MV-4-11 (cell line): ENCODE measurements at regions not wholly inside any gene's neighbourhood (a gene's known extent, or its start where the extent isn't known, plus 50 kb on each side); places are given as distances from the start of the nearest gene placed in this dataset.
"Not testable (repeated sequence)": the region's sequence is repeated elsewhere in the genome, so short reads cannot be mapped to it uniquely, and the experiment has no call there.

Source experiments
- DNase-seq: peaks from one replicate; lab custom pipeline; 2025; lab: John Stamatoyannopoulos, UW

- DNase-seq, result no peak
Measured at GRCh38 chr2:210961249-210961648, 404.9 kb downstream of the CPS1 start.

GRCh38 chr2:210963386-210963785 lies 407.0 kb downstream of the CPS1 start:
- no peak for DNase-seq

GRCh38 chr2:210964141-210964764 lies 407.9 kb downstream of the CPS1 start:
- no peak for DNase-seq

GRCh38 chr2:210965472-210965871 lies 409.1 kb downstream of the CPS1 start:
- DNase-seq, result no peak

- no peak for DNase-seq
Measured at GRCh38 chr2:210966330-210966729, 409.9 kb downstream of the CPS1 start.

- DNase-seq, result no peak
Measured at GRCh38 chr2:210971431-210971830, 415.0 kb downstream of the CPS1 start.

GRCh38 chr2:210986806-210987205 lies 430.4 kb downstream of the CPS1 start:
- DNase-seq, result not testable (repeated sequence)

GRCh38 chr2:210991107-210991506 lies 434.7 kb downstream of the CPS1 start:
- DNase-seq, result no peak

- DNase-seq, result no peak
Measured at GRCh38 chr2:210994104-210994503, 437.7 kb downstream of the CPS1 start.

GRCh38 chr2:210997373-210997772 lies 441.0 kb downstream of the CPS1 start:
- no peak for DNase-seq

- DNase-seq, result no peak
Measured at GRCh38 chr2:210998334-210998733, 441.9 kb downstream of the CPS1 start.

GRCh38 chr2:211014376-211014775 lies 458.0 kb downstream of the CPS1 start:
- no peak for DNase-seq

GRCh38 chr2:211014906-211015305 lies 458.5 kb downstream of the CPS1 start:
- DNase-seq, result no peak

- not testable (repeated sequence) for DNase-seq
Measured at GRCh38 chr2:211025089-211025488, 468.7 kb downstream of the CPS1 start.

GRCh38 chr2:211026109-211026508 lies 469.7 kb downstream of the CPS1 start:
- DNase-seq, result no peak

GRCh38 chr2:211027976-211028375 lies 471.6 kb downstream of the CPS1 start:
- DNase-seq, result no peak

GRCh38 chr2:211033765-211034164 lies 477.4 kb downstream of the CPS1 start:
- DNase-seq, result peak; percentile 1

- peak; percentile 7 for DNase-seq
Measured at GRCh38 chr2:211035548-211036185, 479.3 kb downstream of the CPS1 start.

- DNase-seq, result no peak
Measured at GRCh38 chr2:211045025-211045424, 488.6 kb downstream of the CPS1 start.

- DNase-seq, result no peak
Measured at GRCh38 chr2:211049321-211050018, 493.1 kb downstream of the CPS1 start.

GRCh38 chr2:211055438-211055837 lies 499.0 kb downstream of the CPS1 start:
- DNase-seq, result no peak

GRCh38 chr2:211061612-211062296 lies 505.4 kb downstream of the CPS1 start:
- DNase-seq, result no peak

- no peak for DNase-seq
Measured at GRCh38 chr2:211062297-211062612, 505.9 kb downstream of the CPS1 start.
